ENCODE measurements at regions not wholly inside any gene's neighbourhood (a gene's known extent, or its start where the extent isn't known, plus 50 kb on each side); places are given as distances from the start of the nearest gene placed in this dataset.
A peak's percentile ranks its signal among the peaks of the same experiment; 100 is the strongest.

GRCh38 chr3:153090973-153091372 lies 71.1 kb upstream of the RAP2B start (continued):
- TF ChIP-seq POU6F1 (CRISPR knock-in tag; IDR thresholded peaks at IDR 0.05; ENCODE audit: borderline replicate concordance, low read depth) = no peak
- no peak for TF ChIP-seq ARNTL (CRISPR knock-in tag; IDR thresholded peaks at IDR 0.05; ENCODE audit: borderline replicate concordance, low read depth)

GRCh38 chr3:153093629-153094028 lies 68.4 kb upstream of the RAP2B start:
- ATAC-seq = peak; percentile 25; the same call in 1 of the 3 replicates
- TF ChIP-seq ZC3H10 (CRISPR knock-in tag; IDR thresholded peaks at IDR 0.05) = no peak
- TF ChIP-seq ZFP30 (CRISPR knock-in tag; IDR thresholded peaks at IDR 0.05) = no peak
- TF ChIP-seq RARB (CRISPR knock-in tag; IDR thresholded peaks at IDR 0.05) = no peak
- no peak for TF ChIP-seq ZNF565 (CRISPR knock-in tag; conservative IDR thresholded peaks at IDR 0.05; ENCODE audit: low read depth)
- TF ChIP-seq SNAI2 (CRISPR knock-in tag; IDR thresholded peaks at IDR 0.05) = no peak
- TF ChIP-seq PPARA (CRISPR knock-in tag; IDR thresholded peaks at IDR 0.05; ENCODE audit: borderline replicate concordance) = no peak

DNA sequence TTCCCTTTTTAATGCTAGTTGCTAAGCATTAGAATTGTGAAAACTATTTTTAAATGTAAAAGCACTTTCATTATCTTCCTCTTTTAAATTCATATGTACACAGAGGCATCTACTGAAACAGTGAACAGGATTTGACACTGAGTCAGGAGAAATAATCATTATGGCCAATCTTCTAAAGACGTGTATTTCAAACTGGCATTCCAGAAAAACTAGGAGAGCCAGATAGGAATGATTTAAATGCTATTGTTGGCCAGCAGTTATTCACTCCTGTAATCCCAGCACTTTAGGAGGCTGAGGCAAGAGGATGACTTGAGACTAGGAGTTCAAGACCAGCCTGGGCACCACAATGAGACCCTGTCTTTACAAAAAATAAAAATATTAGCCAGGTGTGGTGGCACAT lies 67.6 kb upstream of the RAP2B start:
- no peak for TF ChIP-seq SNAI2 (CRISPR knock-in tag; IDR thresholded peaks at IDR 0.05)
- TF ChIP-seq PATZ1 (CRISPR knock-in tag; IDR thresholded peaks at IDR 0.05; ENCODE audit: borderline replicate concordance) = no peak
- TF ChIP-seq PPARA (CRISPR knock-in tag; IDR thresholded peaks at IDR 0.05; ENCODE audit: borderline replicate concordance) = no peak
- TF ChIP-seq, protein P1, sequence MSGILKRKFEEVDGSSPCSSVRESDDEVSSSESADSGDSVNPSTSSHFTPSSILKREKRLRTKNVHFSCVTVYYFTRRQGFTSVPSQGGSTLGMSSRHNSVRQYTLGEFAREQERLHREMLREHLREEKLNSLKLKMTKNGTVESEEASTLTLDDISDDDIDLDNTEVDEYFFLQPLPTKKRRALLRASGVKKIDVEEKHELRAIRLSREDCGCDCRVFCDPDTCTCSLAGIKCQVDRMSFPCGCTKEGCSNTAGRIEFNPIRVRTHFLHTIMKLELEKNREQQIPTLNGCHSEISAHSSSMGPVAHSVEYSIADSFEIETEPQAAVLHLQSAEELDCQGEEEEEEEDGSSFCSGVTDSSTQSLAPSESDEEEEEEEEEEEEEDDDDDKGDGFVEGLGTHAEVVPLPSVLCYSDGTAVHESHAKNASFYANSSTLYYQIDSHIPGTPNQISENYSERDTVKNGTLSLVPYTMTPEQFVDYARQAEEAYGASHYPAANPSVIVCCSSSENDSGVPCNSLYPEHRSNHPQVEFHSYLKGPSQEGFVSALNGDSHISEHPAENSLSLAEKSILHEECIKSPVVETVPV (CRISPR knock-in tag; IDR thresholded peaks at IDR 0.05) = no peak
- no peak for TF ChIP-seq TCF4 (CRISPR knock-in tag; IDR thresholded peaks at IDR 0.05; ENCODE audit: borderline replicate concordance)
- no peak for TF ChIP-seq ZNF8 (CRISPR knock-in tag; IDR thresholded peaks at IDR 0.05)
- TF ChIP-seq POU6F1 (CRISPR knock-in tag; IDR thresholded peaks at IDR 0.05; ENCODE audit: borderline replicate concordance, low read depth) = no peak
- TF ChIP-seq TSHZ2 (CRISPR knock-in tag; IDR thresholded peaks at IDR 0.05) = no peak
- no peak for TF ChIP-seq CSDC2 (CRISPR knock-in tag; IDR thresholded peaks at IDR 0.05)
- no peak for TF ChIP-seq CREB5 (CRISPR knock-in tag; IDR thresholded peaks at IDR 0.05; ENCODE audit: low read depth)
- ATAC-seq = no peak

DNA sequence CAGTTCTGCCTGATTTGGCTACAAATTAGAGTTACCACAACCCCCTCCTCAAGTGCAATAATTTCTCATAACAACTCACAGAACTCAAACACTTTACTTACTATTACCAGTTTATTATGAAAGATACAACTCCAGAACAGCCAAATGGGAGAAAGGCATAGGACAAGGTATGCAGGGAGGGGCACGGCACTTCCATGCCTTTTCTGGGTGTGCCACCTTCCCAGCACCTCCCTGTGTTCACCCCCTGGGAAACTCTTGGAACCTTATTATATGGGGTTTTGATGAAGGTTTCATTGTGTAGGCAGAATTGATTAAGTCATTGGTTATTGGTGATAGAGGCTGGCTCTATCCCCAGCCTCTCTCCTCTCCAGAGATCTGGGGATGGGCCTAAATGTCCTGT lies 66.6 kb upstream of the RAP2B start:
- ATAC-seq = no peak

More for the DNA sequence above, 66.6 kb upstream of the RAP2B start:
- TF ChIP-seq ZNF8 (CRISPR knock-in tag; IDR thresholded peaks at IDR 0.05) = no peak
